NOMO-1 (cell line): ENCODE measurements at regions not wholly inside any gene's neighbourhood (a gene's known extent, or its start where the extent isn't known, plus 50 kb on each side); places are given as distances from the start of the nearest gene placed in this dataset.
"Not testable (repeated sequence)": the region's sequence is repeated elsewhere in the genome, so short reads cannot be mapped to it uniquely, and the experiment has no call there.

Experiments
- DNase-seq, 2 experiments: peaks; one replicate each; lab custom pipeline; 2025; ENCODE audit not compliant: unreplicated experiment in 2 of 2; lab: John Stamatoyannopoulos, UW

GRCh38 chr15:95044745-95045417 lies 813.5 kb downstream of the MCTP2 start:
- DNase-seq: no peak

- no peak for DNase-seq
Measured at GRCh38 chr15:95051861-95052260, 820.5 kb downstream of the MCTP2 start.

GRCh38 chr15:95059346-95059905 lies 828.1 kb downstream of the MCTP2 start:
- no peak for DNase-seq

- no peak for DNase-seq
Measured at GRCh38 chr15:95068701-95069521, 837.5 kb downstream of the MCTP2 start.

- DNase-seq: no peak
Measured at GRCh38 chr15:95075792-95076677, 844.7 kb downstream of the MCTP2 start.

- no peak for DNase-seq
Measured at GRCh38 chr15:95076678-95076990, 845.3 kb downstream of the MCTP2 start.

GRCh38 chr15:95078003-95078402 lies 846.6 kb downstream of the MCTP2 start:
- DNase-seq: no peak

GRCh38 chr15:95080228-95080627 lies 848.9 kb downstream of the MCTP2 start:
- DNase-seq: not testable (repeated sequence)

GRCh38 chr15:95085056-95085455 lies 853.7 kb downstream of the MCTP2 start:
- no peak for DNase-seq

GRCh38 chr15:95086531-95087252 lies 855.3 kb downstream of the MCTP2 start:
- no peak for DNase-seq

GRCh38 chr15:95087253-95087609 lies 855.9 kb downstream of the MCTP2 start:
- DNase-seq: no peak

- DNase-seq: no peak
Measured at GRCh38 chr15:95091444-95091843, 860.1 kb downstream of the MCTP2 start.

GRCh38 chr15:95095250-95095649 lies 863.9 kb downstream of the MCTP2 start:
- DNase-seq: no peak

GRCh38 chr15:95096651-95097050 lies 865.3 kb downstream of the MCTP2 start:
- DNase-seq: no peak

- no peak for DNase-seq
Measured at GRCh38 chr15:95097361-95097760, 866.0 kb downstream of the MCTP2 start.

GRCh38 chr15:95105229-95105628 lies 873.9 kb downstream of the MCTP2 start:
- no peak for DNase-seq

GRCh38 chr15:95106801-95107200 lies 875.4 kb downstream of the MCTP2 start:
- DNase-seq: no peak

- no peak for DNase-seq
Measured at GRCh38 chr15:95108673-95109072, 877.3 kb downstream of the MCTP2 start.

- no peak for DNase-seq
Measured at GRCh38 chr15:95111969-95112368, 880.6 kb downstream of the MCTP2 start.

GRCh38 chr15:95113041-95113440 lies 881.7 kb downstream of the MCTP2 start:
- DNase-seq: no peak
